ENCODE measurements at regions not wholly inside any gene's neighbourhood (a gene's known extent, or its start where the extent isn't known, plus 50 kb on each side); places are given as distances from the start of the nearest gene placed in this dataset.

- Histone ChIP-seq H3K9me2 (ENCODE audit: insufficient read depth) (no peaks in the 10 kb centered on the region), H3K27me3 (ENCODE audit: insufficient read depth) (no peaks in the 10 kb centered on the region), H3K4me2 (no peak overlapping the region), H3K4me3 (no peak overlapping the region), H3K27ac (ENCODE audit: low read depth) (no peak overlapping the region), H2AFZ (no peak overlapping the region), H4K20me1 (replicated peaks; ENCODE audit: insufficient read depth) (no peaks in the 10 kb centered on the region), H3K36me3 (ENCODE audit: insufficient read depth) (no peaks in the 10 kb centered on the region), H3K79me2 (replicated peaks; ENCODE audit: insufficient read depth) (no peaks in the 10 kb centered on the region), H3K4me1 (ENCODE audit: insufficient read depth) (no peaks in the 10 kb centered on the region), H3F3A (replicated peaks; ENCODE audit: low read depth) (no peaks in the 10 kb centered on the region)
- no peak for DNase-seq (ENCODE audit: low spot score)
- Mint-ChIP-seq H3K27me3 (ENCODE audit: insufficient read depth, low read depth, poor library complexity) (peaks cover 5% of the 10 kb centered on the region), H3K4me3 (no peak overlapping the region), H3K9me3 (peaks cover 39% of the 10 kb centered on the region), H3K36me3 (ENCODE audit: low read depth) (peaks cover 18% of the 10 kb centered on the region), H3K4me1 (no peaks in the 10 kb centered on the region), H3K27ac (no peak overlapping the region)
- TF ChIP-seq ZNF331 (CRISPR knock-in tag; IDR thresholded peaks at IDR 0.05; ENCODE audit: low read depth) (no peak), ETS1 (IDR thresholded peaks at IDR 0.05) (no peak), POLR2AphosphoS5 (IDR thresholded peaks at IDR 0.05; ENCODE audit: low read depth) (no peak), ZNF114 (CRISPR knock-in tag; IDR thresholded peaks at IDR 0.05) (no peak), EZH2phosphoT487 (IDR thresholded peaks at IDR 0.05; ENCODE audit: unreplicated experiment) (no peak), CTCF (conservative IDR thresholded peaks at IDR 0.05; ENCODE audit: low read depth in 2 of 2) (no peak), NANOG (IDR thresholded peaks at IDR 0.05; ENCODE audit: borderline replicate concordance) (no peak), EZH2 (IDR thresholded peaks at IDR 0.05; ENCODE audit: low read depth, unreplicated experiment) (no peak)
- no peak for ATAC-seq
These were observed 199.8 kb upstream of the SGCG start for GRCh38 chr13:22980936-22981335.

- Histone ChIP-seq H3K36me3 (ENCODE audit: insufficient read depth) (no peaks in the 10 kb centered on the region), H3F3A (replicated peaks; ENCODE audit: low read depth) (no peaks in the 10 kb centered on the region), H3K4me2 (no peak overlapping the region), H3K4me3 (no peak overlapping the region), H3K79me2 (replicated peaks; ENCODE audit: insufficient read depth) (no peaks in the 10 kb centered on the region), H4K20me1 (replicated peaks; ENCODE audit: insufficient read depth) (no peaks in the 10 kb centered on the region), H3K4me1 (ENCODE audit: insufficient read depth) (no peaks in the 10 kb centered on the region; the same call in 1 of the 2 replicates), H2AFZ (no peak overlapping the region), H3K9me2 (ENCODE audit: insufficient read depth) (no peaks in the 10 kb centered on the region), H3K27me3 (ENCODE audit: insufficient read depth) (no peaks in the 10 kb centered on the region), H3K27ac (ENCODE audit: low read depth) (no peak overlapping the region)
- Mint-ChIP-seq H3K36me3 (ENCODE audit: low read depth) (no peaks in the 10 kb centered on the region; the same call in 2 of the 3 replicates), H3K9me3 (no peaks in the 10 kb centered on the region; the same call in 2 of the 3 replicates), H3K4me1 (no peaks in the 10 kb centered on the region), H3K27me3 (ENCODE audit: insufficient read depth, low read depth, poor library complexity) (no peaks in the 10 kb centered on the region), H3K4me3 (no peak overlapping the region), H3K27ac (no peak overlapping the region)
- no peak for ATAC-seq
- no peak for DNase-seq (ENCODE audit: low spot score)
- TF ChIP-seq ZNF331 (CRISPR knock-in tag; IDR thresholded peaks at IDR 0.05; ENCODE audit: low read depth) (no peak), EZH2 (IDR thresholded peaks at IDR 0.05; ENCODE audit: low read depth, unreplicated experiment) (no peak), POLR2AphosphoS5 (IDR thresholded peaks at IDR 0.05; ENCODE audit: low read depth) (no peak), STAT1 (IDR thresholded peaks at IDR 0.05; ENCODE audit: unreplicated experiment) (no peak), NANOG (IDR thresholded peaks at IDR 0.05; ENCODE audit: borderline replicate concordance) (no peak), JUNB (IDR thresholded peaks at IDR 0.05; ENCODE audit: unreplicated experiment) (no peak), REST (IDR thresholded peaks at IDR 0.05; ENCODE audit: unreplicated experiment) (no peak), ETS1 (IDR thresholded peaks at IDR 0.05) (no peak), CTCF (conservative IDR thresholded peaks at IDR 0.05; ENCODE audit: low read depth in 2 of 2) (no peak), EZH2phosphoT487 (IDR thresholded peaks at IDR 0.05; ENCODE audit: unreplicated experiment) (no peak), ZNF114 (CRISPR knock-in tag; IDR thresholded peaks at IDR 0.05) (no peak), CREB1 (CRISPR knock-in tag; IDR thresholded peaks at IDR 0.05; ENCODE audit: low read depth) (no peak)
These were observed 187.6 kb upstream of the SGCG start for GRCh38 chr13:22993148-22993547.

Data from GM23338 (cell line).